ENCODE measurements at regions not wholly inside any gene's neighbourhood (a gene's known extent, or its start where the extent isn't known, plus 50 kb on each side); places are given as distances from the start of the nearest gene placed in this dataset.

DNA sequence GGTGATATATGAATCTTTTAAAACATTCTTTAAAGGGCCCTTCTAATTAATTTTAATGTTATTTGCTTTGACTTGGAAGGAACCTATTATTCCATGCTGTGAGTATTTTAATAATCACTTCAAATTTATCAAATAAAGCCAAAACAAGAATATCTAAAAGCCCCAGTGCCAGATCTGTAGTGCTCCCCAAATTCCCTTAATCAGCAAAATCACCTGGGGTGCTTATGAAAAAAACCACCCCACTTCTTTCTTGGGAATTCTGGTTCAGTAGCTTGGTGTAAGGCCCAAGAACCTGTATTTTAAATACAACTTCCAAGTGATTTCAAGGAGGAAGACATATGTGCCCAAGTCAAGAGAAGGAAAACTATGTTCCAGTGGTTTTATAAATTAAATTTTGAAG, 202.4 kb upstream of the OSR1 start:
- TF ChIP-seq POLR2A (IDR thresholded peaks at IDR 0.05): no peak
- no peak for TF ChIP-seq CTCF (IDR thresholded peaks at IDR 0.05)

All from vagina (tissue), 2 donors.